Endothelial cell of umbilical vein (primary cell): ENCODE measurements at regions not wholly inside any gene's neighbourhood (a gene's known extent, or its start where the extent isn't known, plus 50 kb on each side); places are given as distances from the start of the nearest gene placed in this dataset.

ENCODE experiments used
- BruUV-seq: library from RNA; stranded (reverse); fragments of 400-500 nt; replicated peaks from 2 replicates; lab custom pipeline; 2021; lab: Mats Ljungman, UMichigan
- CTCF ChIA-PET: fragments of 300-600, 350-600 bp; sonication (Branson Sonifier 250); formaldehyde crosslinking; loops from one replicate; lab custom pipeline; 2021; ENCODE audit warnings: antibody characterized with exemption, inconsistent platforms; lab: Charles Lee
- POLR2A ChIA-PET: fragments of 300-600, 350-600 bp; sonication (Branson Sonifier 250); formaldehyde crosslinking; loops from one replicate; lab custom pipeline; 2021; ENCODE audit warnings: antibody characterized with exemption, inconsistent platforms; lab: Charles Lee
- DNase-seq: peaks from one replicate; pipeline ENCODE4 v3.0.0-alpha.2; 2011; ENCODE audit warnings: low read depth, low spot score
- FAIRE-seq: peaks from 2 replicates; lab custom pipeline; 2011; peaks lifted over from hg19 to GRCh38; lab: Jason Lieb, UNC
- H2AFZ ChIP-seq: 2 replicates; pipeline ENCODE4 v1.6.0; 2012; ENCODE audit warnings: low read depth, low read length, control low read depth, inconsistent platforms
- H3K27ac ChIP-seq: 2 replicates; pipeline ENCODE4 v1.5.1; 2011; ENCODE audit warnings: low read depth, mild to moderate bottlenecking, control low read depth, low read length, moderate library complexity; ENCODE audit not compliant: insufficient read depth
- H3K27me3 ChIP-seq, 2 experiments: 2 replicates each; pipeline versions ENCODE4 v1.6.0 to v1.6.1; 2011; ENCODE audit warnings: low read length in 2 of 2, mixed read lengths in 1 of 2; ENCODE audit not compliant: control insufficient read depth in 2 of 2, insufficient read depth in 2 of 2
- H3K36me3 ChIP-seq, 2 experiments: 2 replicates in 1 of 2; 3 replicates in 1 of 2; pipeline ENCODE4 v1.5.1; 2011; ENCODE audit warnings: low read length in 2 of 2, mild to moderate bottlenecking in 1 of 2, moderate library complexity in 1 of 2; ENCODE audit not compliant: control insufficient read depth in 2 of 2, insufficient read depth in 2 of 2; ENCODE audit errors: extremely low read depth in 1 of 2
- H3K4me1 ChIP-seq: 3 replicates; pipeline ENCODE4 v1.5.1; 2011; ENCODE audit warnings: mild to moderate bottlenecking, low read length; ENCODE audit not compliant: control insufficient read depth, insufficient read depth; ENCODE audit errors: extremely low read depth
- H3K4me2 ChIP-seq: 2 replicates; pipeline ENCODE4 v1.6.1; 2011; ENCODE audit warnings: low read length, control low read depth, mixed read lengths; ENCODE audit not compliant: insufficient read depth
- H3K4me3 ChIP-seq, 3 experiments: fragments of 200-600 bp in 1 of 3; sonication (generic), shearing (Covaris generic) in 1 of 3; replicated peaks in 1 of 3; 2 replicates each; pipeline ENCODE4 v1.5.1; 2011 to 2016; ENCODE audit warnings: control low read depth in 3 of 3, low read length in 3 of 3, mild to moderate bottlenecking in 2 of 3, inconsistent platforms in 1 of 3, low read depth in 1 of 3, moderate library complexity in 1 of 3; ENCODE audit not compliant: insufficient read depth in 1 of 3
- H3K79me2 ChIP-seq: 2 replicates; pipeline ENCODE4 v1.6.0; 2012; ENCODE audit warnings: low read length, inconsistent platforms; ENCODE audit not compliant: control insufficient read depth, insufficient read depth
- H3K9ac ChIP-seq: replicated peaks from 2 replicates; pipeline ENCODE3; 2011; ENCODE audit warnings: low read length, control low read depth; ENCODE audit not compliant: insufficient read depth; ENCODE audit errors: extremely low read depth
- H3K9me1 ChIP-seq: replicated peaks from 3 replicates; pipeline ENCODE4 v1.6.0; 2011; ENCODE audit warnings: mild to moderate bottlenecking, low read length; ENCODE audit not compliant: control insufficient read depth, insufficient read depth; ENCODE audit errors: extremely low read depth
- H3K9me3 ChIP-seq: replicated peaks from 2 replicates; pipeline ENCODE4 v1.5.1; 2012; ENCODE audit warnings: low read length, inconsistent platforms; ENCODE audit not compliant: control insufficient read depth, insufficient read depth
- H4K20me1 ChIP-seq: replicated peaks from 2 replicates; pipeline ENCODE3; 2011; ENCODE audit warnings: mild to moderate bottlenecking, low read length; ENCODE audit not compliant: control insufficient read depth, insufficient read depth; ENCODE audit errors: extremely low read depth
- CTCF ChIP-seq, 2 donors: IDR thresholded peaks; 1 replicate in 1 of 2; 2 replicates in 1 of 2; pipeline ENCODE4 v1.5.1; 2011; ENCODE audit warnings: low read length in 2 of 2, mild to moderate bottlenecking in 2 of 2, moderate library complexity in 2 of 2, control low read depth in 1 of 2, inconsistent platforms in 1 of 2, low read depth in 1 of 2; ENCODE audit not compliant: insufficient read depth in 1 of 2; ENCODE audit errors: extremely low read depth in 1 of 2
- EZH2 ChIP-seq: IDR thresholded peaks from 2 replicates; pipeline ENCODE4 v1.6.1; 2012; ENCODE audit warnings: borderline replicate concordance, low read depth, mild to moderate bottlenecking, moderate library complexity, low read length, inconsistent platforms; ENCODE audit not compliant: severe bottlenecking
- JUN ChIP-seq: IDR thresholded peaks from 2 replicates; pipeline ENCODE4 v1.6.1; 2011; ENCODE audit warnings: borderline replicate concordance, low read depth; ENCODE audit not compliant: insufficient read length, insufficient read depth
- MAX ChIP-seq: IDR thresholded peaks from 2 replicates; pipeline ENCODE4 v1.6.1; 2011; ENCODE audit not compliant: insufficient read depth, insufficient read length
- POLR2A ChIP-seq: IDR thresholded peaks from 2 replicates; pipeline ENCODE4 v1.6.1; 2012; ENCODE audit warnings: low read depth, mild to moderate bottlenecking, control low read depth, low read length
- POLR2AphosphoS5 ChIP-seq: IDR thresholded peaks from 2 replicates; pipeline ENCODE4 v1.6.1; 2012; ENCODE audit warnings: low read depth, mild to moderate bottlenecking, control low read depth, low read length, moderate library complexity; ENCODE audit not compliant: insufficient read depth
- dilution Hi-C: fragments of 300-500 bp; cut with MboI; formaldehyde crosslinking; loops from one replicate; pipeline ENCODE4 v1.15.0; 2019; ENCODE audit warnings: low sequenced_read_pairs; ENCODE audit not compliant: extremely low pct_ligation_motif_present
- intact Hi-C: fragments of 100-400 bp; cut with micrococcal nuclease; formaldehyde crosslinking; loops from one replicate; pipeline ENCODE4 v1.10.0; 2022

- Histone ChIP-seq H3K4me1 (no peaks in the 10 kb centered on the region), H3K36me3 (no peaks in the 10 kb centered on the region), H3K27me3 (no peaks in the 10 kb centered on the region), H3K79me2 (no peaks in the 10 kb centered on the region), H4K20me1 (no peaks in the 10 kb centered on the region), H2AFZ (no peak overlapping the region), H3K4me3 (no peak overlapping the region), H3K9me3 (peaks cover 2% of the 10 kb centered on the region), H3K9me1 (no peaks in the 10 kb centered on the region), H3K27ac (no peak overlapping the region), H3K4me2 (no peak overlapping the region), H3K9ac (no peak overlapping the region)
- POLR2A ChIA-PET, result no interaction called here
- dilution Hi-C loops (no loop called here), intact Hi-C loops (no loop called here)
- DNase-seq (no peak), FAIRE-seq (no peak)
- CTCF ChIA-PET, result no interaction called here
- TF ChIP-seq POLR2A, result no peak
- TF ChIP-seq JUN, result no peak
- no peak for TF ChIP-seq EZH2
- TF ChIP-seq POLR2AphosphoS5, result no peak
- no peak for TF ChIP-seq CTCF (IDR thresholded peaks at IDR 0.05; ENCODE audit: extremely low read depth in 1 of 2, insufficient read depth in 1 of 2, low read depth in 1 of 2, low read length in 2 of 2)
- TF ChIP-seq MAX, result no peak
- no TSS peak for BruUV-seq
These were observed 1308.9 kb upstream of the MAP3K7 start for GRCh38 chr6:91895599-91896285.
